HG03571 (cell line): ENCODE measurements at regions not wholly inside any gene's neighbourhood (a gene's known extent, or its start where the extent isn't known, plus 50 kb on each side); places are given as distances from the start of the nearest gene placed in this dataset.

Experiments used
- ATAC-seq: cut with Tn5 transposase; IDR thresholded peaks from one replicate; pipeline ENCODE4 v1.9.1; 2021; ENCODE audit not compliant: unreplicated experiment

GRCh38 chr4:104418286-104418685 is 76.4 kb downstream of the CXXC4 start:
- ATAC-seq: no peak

GRCh38 chr4:104417357-104417882 is 77.3 kb downstream of the CXXC4 start:
- ATAC-seq: no peak

- no peak for ATAC-seq
Observed at GRCh38 chr4:104416725-104417356, 77.9 kb downstream of the CXXC4 start.

- no peak for ATAC-seq
Observed at GRCh38 chr4:104413487-104413886, 81.2 kb downstream of the CXXC4 start.

GRCh38 chr4:104412344-104412743 is 82.3 kb downstream of the CXXC4 start:
- no peak for ATAC-seq

GRCh38 chr4:104411502-104411901 is 83.2 kb downstream of the CXXC4 start:
- no peak for ATAC-seq

GRCh38 chr4:104408878-104409277 is 85.8 kb downstream of the CXXC4 start:
- no peak for ATAC-seq

GRCh38 chr4:104404361-104404760 is 90.3 kb downstream of the CXXC4 start:
- ATAC-seq: no peak

- no peak for ATAC-seq
Observed at GRCh38 chr4:104395168-104395614, 99.5 kb downstream of the CXXC4 start.

GRCh38 chr4:104394406-104395167 is 100.1 kb downstream of the CXXC4 start:
- ATAC-seq: no peak

GRCh38 chr4:104393655-104394324 is 100.9 kb downstream of the CXXC4 start:
- no peak for ATAC-seq

GRCh38 chr4:104385713-104386112 is 109.0 kb downstream of the CXXC4 start:
- ATAC-seq: no peak

GRCh38 chr4:104382961-104383360 is 111.7 kb downstream of the CXXC4 start:
- no peak for ATAC-seq

GRCh38 chr4:104381729-104382128 is 113.0 kb downstream of the CXXC4 start:
- no peak for ATAC-seq

GRCh38 chr4:104365618-104366017 is 129.1 kb downstream of the CXXC4 start:
- ATAC-seq: no peak

GRCh38 chr4:104353481-104353880 is 141.2 kb downstream of the CXXC4 start:
- ATAC-seq: no peak

GRCh38 chr4:104352211-104352610 is 142.5 kb downstream of the CXXC4 start:
- ATAC-seq: no peak

- ATAC-seq: no peak
Observed at GRCh38 chr4:104351706-104352105, 143.0 kb downstream of the CXXC4 start.

- ATAC-seq: no peak
Observed at GRCh38 chr4:104345598-104346242, 149.0 kb downstream of the CXXC4 start.

GRCh38 chr4:104344342-104344980 is 150.2 kb downstream of the CXXC4 start:
- ATAC-seq: no peak

- ATAC-seq: no peak
Observed at GRCh38 chr4:104334410-104334809, 160.3 kb downstream of the CXXC4 start.
